OCI-LY7 (cell line): ENCODE measurements at regions not wholly inside any gene's neighbourhood (a gene's known extent, or its start where the extent isn't known, plus 50 kb on each side); places are given as distances from the start of the nearest gene placed in this dataset.

Experiments
- BruUV-seq: library from RNA; stranded (reverse); fragments of 400-500 nt; replicated peaks from 2 replicates; lab custom pipeline; 2021; lab: Mats Ljungman, UMichigan
- CTCF ChIA-PET: fragments of 300-600 bp; sonication (Branson Sonifier 250); formaldehyde crosslinking; loops from one replicate; lab custom pipeline; 2022; ENCODE audit warnings: antibody characterized with exemption; ENCODE audit not compliant: unreplicated experiment; lab: Charles Lee
- POLR2A ChIA-PET: fragments of 300-600 bp; sonication (Branson Sonifier 250); formaldehyde crosslinking; loops from one replicate; lab custom pipeline; 2022; ENCODE audit warnings: antibody characterized with exemption; lab: Charles Lee
- DNase-seq: peaks from one replicate; pipeline ENCODE4 v3.0.0-alpha.2; 2015; ENCODE audit warnings: low spot score
- H2AFZ ChIP-seq: fragments of 200-600 bp; sonication (generic), shearing (Covaris generic); 2 replicates; pipeline ENCODE4 v1.6.1; 2014; ENCODE audit warnings: mild to moderate bottlenecking, antibody characterized with exemption, low read length, moderate library complexity
- H3K27ac ChIP-seq: fragments of 200-600 bp; sonication (generic); 2 replicates; pipeline ENCODE4 v1.5.1; 2014; ENCODE audit warnings: mixed run types, low read depth, mild to moderate bottlenecking, moderate library complexity, low read length, inconsistent platforms; ENCODE audit not compliant: poor library complexity, severe bottlenecking
- H3K36me3 ChIP-seq: fragments of 200-600 bp; sonication (generic); 2 replicates; pipeline ENCODE4 v1.6.1; 2014; ENCODE audit warnings: mild to moderate bottlenecking, antibody characterized with exemption, low read length, moderate library complexity, mixed read lengths; ENCODE audit not compliant: insufficient read depth
- H3K4me1 ChIP-seq: fragments of 200-600 bp; sonication (generic); 2 replicates; pipeline ENCODE4 v1.5.1; 2014; ENCODE audit warnings: mild to moderate bottlenecking, low read length; ENCODE audit not compliant: insufficient read depth, poor library complexity, severe bottlenecking
- H3K4me2 ChIP-seq: fragments of 200-600 bp; sonication (generic); 2 replicates; pipeline ENCODE4 v1.6.1; 2014; ENCODE audit warnings: mild to moderate bottlenecking, low read length
- H3K4me3 ChIP-seq: fragments of 200-600 bp; sonication (generic); 2 replicates; pipeline ENCODE4 v1.5.1; 2014; ENCODE audit warnings: mild to moderate bottlenecking, low read depth, low read length; ENCODE audit not compliant: poor library complexity, severe bottlenecking
- H3K79me2 ChIP-seq: fragments of 200-600 bp; sonication (generic); 2 replicates; pipeline ENCODE4 v1.6.1; 2016; ENCODE audit warnings: low read depth, mild to moderate bottlenecking, low read length, moderate library complexity, mixed read lengths; ENCODE audit not compliant: insufficient read depth
- H3K9me2 ChIP-seq: fragments of 200-600 bp; sonication (generic); 2 replicates; pipeline ENCODE4 v1.6.1; 2016; ENCODE audit warnings: mild to moderate bottlenecking, low read length, mixed read lengths; ENCODE audit not compliant: insufficient read depth
- H3K9me3 ChIP-seq: fragments of 200-600 bp; sonication (generic); 2 replicates; pipeline ENCODE4 v1.6.1; 2014; ENCODE audit warnings: mild to moderate bottlenecking, mixed run types, low read length, mixed read lengths
- H4K20me1 ChIP-seq: fragments of 200-600 bp; sonication (generic); 2 replicates; pipeline ENCODE4 v1.6.1; 2014; ENCODE audit warnings: mild to moderate bottlenecking, antibody characterized with exemption, low read length, moderate library complexity, mixed read lengths; ENCODE audit not compliant: insufficient read depth
- EZH2phosphoT487 ChIP-seq: fragments of 200-600 bp; sonication (generic); IDR thresholded peaks from 2 replicates; pipeline ENCODE4 v1.6.1; 2018; ENCODE audit warnings: low read depth, borderline replicate concordance, mild to moderate bottlenecking, mixed run types, antibody characterized with exemption, low read length, moderate library complexity, mixed read lengths
- intact Hi-C: fragments of 100-400 bp; cut with micrococcal nuclease; formaldehyde crosslinking; loops from one replicate; pipeline ENCODE4 v1.10.0; 2022; ENCODE audit not compliant: unreplicated experiment
- TF ChIP-seq, protein P1 (sequence below): fragments of 200-600 bp; sonication (generic); conservative IDR thresholded peaks from 2 replicates; pipeline ENCODE4 v1.5.1; 2014; ENCODE audit warnings: mild to moderate bottlenecking, antibody characterized with exemption, low read length, moderate library complexity, mixed read lengths

DNA sequence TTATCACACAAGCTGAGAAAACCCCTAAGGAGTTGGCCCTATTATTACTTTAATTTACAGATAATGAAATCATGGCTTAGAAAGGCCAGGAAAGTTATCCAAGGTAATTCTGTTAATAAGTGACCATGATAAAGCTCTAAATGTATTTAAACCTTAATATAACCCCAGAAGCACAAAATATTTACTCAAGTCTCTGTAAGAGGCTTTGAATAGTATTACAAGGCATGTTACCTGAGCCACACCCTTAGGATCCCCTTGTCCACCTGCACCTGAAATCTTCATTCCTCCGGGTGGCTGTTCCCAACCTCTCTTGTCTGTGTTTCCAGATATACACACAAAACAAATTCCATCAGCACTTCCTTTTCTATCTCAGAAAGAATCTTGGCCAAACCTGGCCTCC, 271.6 kb upstream of the BMP2 start:
- no peak overlapping the region for H3K4me3 ChIP-seq
- BruUV-seq = no TSS peak
- H4K20me1 ChIP-seq = no peaks in the 10 kb centered on the region
- H3K79me2 ChIP-seq = no peaks in the 10 kb centered on the region
- H3K36me3 ChIP-seq = no peaks in the 10 kb centered on the region
- no peaks in the 10 kb centered on the region for H3K4me1 ChIP-seq
- no peaks in the 10 kb centered on the region for H3K9me3 ChIP-seq
- no peak overlapping the region for H3K4me2 ChIP-seq
- DNase-seq = no peak
- TF ChIP-seq, protein P1, sequence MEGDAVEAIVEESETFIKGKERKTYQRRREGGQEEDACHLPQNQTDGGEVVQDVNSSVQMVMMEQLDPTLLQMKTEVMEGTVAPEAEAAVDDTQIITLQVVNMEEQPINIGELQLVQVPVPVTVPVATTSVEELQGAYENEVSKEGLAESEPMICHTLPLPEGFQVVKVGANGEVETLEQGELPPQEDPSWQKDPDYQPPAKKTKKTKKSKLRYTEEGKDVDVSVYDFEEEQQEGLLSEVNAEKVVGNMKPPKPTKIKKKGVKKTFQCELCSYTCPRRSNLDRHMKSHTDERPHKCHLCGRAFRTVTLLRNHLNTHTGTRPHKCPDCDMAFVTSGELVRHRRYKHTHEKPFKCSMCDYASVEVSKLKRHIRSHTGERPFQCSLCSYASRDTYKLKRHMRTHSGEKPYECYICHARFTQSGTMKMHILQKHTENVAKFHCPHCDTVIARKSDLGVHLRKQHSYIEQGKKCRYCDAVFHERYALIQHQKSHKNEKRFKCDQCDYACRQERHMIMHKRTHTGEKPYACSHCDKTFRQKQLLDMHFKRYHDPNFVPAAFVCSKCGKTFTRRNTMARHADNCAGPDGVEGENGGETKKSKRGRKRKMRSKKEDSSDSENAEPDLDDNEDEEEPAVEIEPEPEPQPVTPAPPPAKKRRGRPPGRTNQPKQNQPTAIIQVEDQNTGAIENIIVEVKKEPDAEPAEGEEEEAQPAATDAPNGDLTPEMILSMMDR = no peak
- TF ChIP-seq EZH2phosphoT487 = no peak
- H2AFZ ChIP-seq = no peak overlapping the region
- intact Hi-C loops = no loop called here
- no peak overlapping the region for H3K27ac ChIP-seq
- H3K9me2 ChIP-seq = no peaks in the 10 kb centered on the region
- POLR2A ChIA-PET = no interaction called here
- CTCF ChIA-PET = no interaction called here

DNA sequence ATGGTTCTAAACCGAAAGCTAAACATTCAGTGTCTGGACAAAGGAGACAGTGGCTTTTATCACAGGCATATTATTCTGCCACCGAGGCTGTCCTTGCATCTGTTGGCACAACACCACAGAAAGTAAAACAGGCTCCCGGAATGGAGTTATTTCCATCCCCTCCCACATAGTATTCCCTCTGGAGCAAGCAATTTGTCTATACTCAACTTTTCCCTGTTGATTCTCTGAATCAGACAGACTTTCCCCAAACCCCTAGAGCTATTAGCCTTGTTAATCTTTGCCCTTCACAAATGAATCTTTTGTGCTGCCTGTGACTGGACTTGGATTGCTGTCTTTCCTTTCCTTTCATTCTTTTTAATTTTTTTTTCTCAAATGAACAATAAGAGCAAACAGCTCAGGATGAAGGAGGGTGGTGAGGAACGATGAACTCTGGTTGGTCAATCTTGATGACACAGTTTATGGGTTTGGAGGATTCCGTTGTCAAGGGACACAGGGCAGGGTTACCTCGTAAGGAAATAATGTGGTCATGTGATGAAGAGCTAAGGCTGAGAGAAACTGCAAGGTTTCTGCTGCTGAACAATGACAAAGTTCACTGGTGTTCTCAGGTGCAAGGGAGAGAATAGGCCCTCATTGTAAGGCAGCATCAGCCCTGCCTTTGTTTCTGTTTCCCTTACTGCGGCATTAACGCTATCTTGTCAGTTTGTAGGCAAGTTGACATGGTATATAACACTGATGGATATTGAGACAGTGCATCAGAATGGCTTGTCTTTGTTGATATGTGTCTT, 275.0 kb upstream of the BMP2 start:
- Histone ChIP-seq H3K36me3 (no peaks in the 10 kb centered on the region), H4K20me1 (no peaks in the 10 kb centered on the region), H3K4me3 (no peak overlapping the region), H3K4me1 (no peaks in the 10 kb centered on the region), H3K9me3 (no peaks in the 10 kb centered on the region), H3K79me2 (no peaks in the 10 kb centered on the region), H2AFZ (no peak overlapping the region), H3K27ac (no peak overlapping the region), H3K4me2 (no peak overlapping the region), H3K9me2 (no peaks in the 10 kb centered on the region)
- DNase-seq = no peak
- TF ChIP-seq EZH2phosphoT487 = no peak
- intact Hi-C loops = no loop called here
- BruUV-seq = no TSS peak
- CTCF ChIA-PET = interaction anchor here (0.8 kb wide), 1 partner anchor 8 kb away, joined by 4 read pairs; no protein-coding TSS in a partner anchor
- POLR2A ChIA-PET = interaction anchor here (0.6 kb wide), 1 partner anchor 9 kb away, joined by 10 read pairs; no protein-coding TSS in a partner anchor

DNA sequence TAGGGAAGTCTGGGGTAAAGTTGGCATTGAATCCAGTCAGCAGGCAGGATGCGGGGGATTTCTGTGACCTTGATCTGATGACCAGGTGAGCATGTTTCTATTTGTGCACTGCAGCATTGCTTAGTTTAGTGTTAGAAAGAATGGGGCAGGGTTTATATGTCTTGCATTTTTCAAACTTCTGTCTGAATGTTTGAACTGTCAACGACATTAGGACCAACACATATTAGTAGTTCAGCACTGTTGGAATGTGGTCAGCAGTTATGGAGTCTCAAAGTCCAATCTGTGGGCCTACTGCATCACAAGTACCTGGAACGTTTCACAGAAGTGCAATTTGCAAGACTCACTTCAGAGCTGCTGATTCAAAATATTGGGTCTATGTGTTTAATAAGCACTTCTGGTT, 276.6 kb upstream of the BMP2 start:
- CTCF ChIA-PET = no interaction called here
- Histone ChIP-seq H3K27ac (no peak overlapping the region), H3K9me3 (no peaks in the 10 kb centered on the region), H3K36me3 (no peaks in the 10 kb centered on the region), H4K20me1 (no peaks in the 10 kb centered on the region), H2AFZ (no peak overlapping the region), H3K4me1 (no peaks in the 10 kb centered on the region), H3K9me2 (no peaks in the 10 kb centered on the region), H3K4me3 (no peak overlapping the region), H3K79me2 (no peaks in the 10 kb centered on the region), H3K4me2 (no peak overlapping the region)
- no peak for DNase-seq
- intact Hi-C loops = no loop called here
- BruUV-seq = no TSS peak
- POLR2A ChIA-PET = no interaction called here
- TF ChIP-seq, protein P1 = no peak
- TF ChIP-seq EZH2phosphoT487 = no peak
